Sigmoid colon (tissue), 4 donors: ENCODE measurements at regions not wholly inside any gene's neighbourhood (a gene's known extent, or its start where the extent isn't known, plus 50 kb on each side); places are given as distances from the start of the nearest gene placed in this dataset.

Experiments used
- POLR2A ChIP-seq, 2 donors: fragments of 450-650 bp; IDR thresholded peaks; one replicate each; pipeline ENCODE4 v1.6.1; 2016; ENCODE audit warnings: antibody characterized with exemption in 2 of 2, mild to moderate bottlenecking in 2 of 2, moderate library complexity in 2 of 2
- POLR2AphosphoS5 ChIP-seq, 4 donors: sonication (generic); formaldehyde crosslinking; IDR thresholded peaks; one replicate each; pipeline ENCODE4 v1.6.1; 2017; ENCODE audit warnings: antibody characterized with exemption in 4 of 4
- TF ChIP-seq, protein P1 (sequence below), 4 experiments: fragments of 450-650 bp in 3 of 4; fragments of 200-600 bp in 1 of 4; IDR thresholded peaks; one replicate each; pipeline ENCODE4 v1.5.1; 2016 to 2019; ENCODE audit warnings: antibody characterized with exemption in 4 of 4, mild to moderate bottlenecking in 3 of 4, moderate library complexity in 2 of 4

DNA sequence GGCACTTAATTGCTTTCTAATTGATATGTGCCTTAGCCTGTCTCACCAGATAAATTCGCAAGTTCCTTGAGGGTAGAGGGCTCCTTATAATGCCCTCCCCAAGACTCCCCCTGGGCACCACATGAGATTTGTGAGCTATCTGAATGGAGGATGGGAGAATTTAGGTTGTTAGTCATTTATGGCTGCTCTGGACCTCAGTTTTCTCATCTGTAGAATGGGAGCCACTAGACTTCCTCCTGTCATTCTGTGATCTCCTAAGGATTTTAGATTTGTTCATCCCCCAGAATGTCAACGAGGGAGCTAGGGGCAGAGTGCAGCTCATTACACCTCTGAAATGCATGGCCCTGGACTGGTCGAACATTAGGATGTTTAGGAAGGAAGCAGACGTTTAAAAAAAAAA lies 294.6 kb downstream of the MIAT start:
- TF ChIP-seq, protein P1, sequence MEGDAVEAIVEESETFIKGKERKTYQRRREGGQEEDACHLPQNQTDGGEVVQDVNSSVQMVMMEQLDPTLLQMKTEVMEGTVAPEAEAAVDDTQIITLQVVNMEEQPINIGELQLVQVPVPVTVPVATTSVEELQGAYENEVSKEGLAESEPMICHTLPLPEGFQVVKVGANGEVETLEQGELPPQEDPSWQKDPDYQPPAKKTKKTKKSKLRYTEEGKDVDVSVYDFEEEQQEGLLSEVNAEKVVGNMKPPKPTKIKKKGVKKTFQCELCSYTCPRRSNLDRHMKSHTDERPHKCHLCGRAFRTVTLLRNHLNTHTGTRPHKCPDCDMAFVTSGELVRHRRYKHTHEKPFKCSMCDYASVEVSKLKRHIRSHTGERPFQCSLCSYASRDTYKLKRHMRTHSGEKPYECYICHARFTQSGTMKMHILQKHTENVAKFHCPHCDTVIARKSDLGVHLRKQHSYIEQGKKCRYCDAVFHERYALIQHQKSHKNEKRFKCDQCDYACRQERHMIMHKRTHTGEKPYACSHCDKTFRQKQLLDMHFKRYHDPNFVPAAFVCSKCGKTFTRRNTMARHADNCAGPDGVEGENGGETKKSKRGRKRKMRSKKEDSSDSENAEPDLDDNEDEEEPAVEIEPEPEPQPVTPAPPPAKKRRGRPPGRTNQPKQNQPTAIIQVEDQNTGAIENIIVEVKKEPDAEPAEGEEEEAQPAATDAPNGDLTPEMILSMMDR (IDR thresholded peaks at IDR 0.05), result no peak
- no peak for TF ChIP-seq POLR2A (IDR thresholded peaks at IDR 0.05)
- TF ChIP-seq POLR2AphosphoS5 (IDR thresholded peaks at IDR 0.05), result no peak
